GM23248 (cell line): ENCODE measurements at regions not wholly inside any gene's neighbourhood (a gene's known extent, or its start where the extent isn't known, plus 50 kb on each side); places are given as distances from the start of the nearest gene placed in this dataset.

Source experiments
- EZH2 ChIP-seq: fragments of 200-600 bp; sonication (generic); IDR thresholded peaks from 2 replicates; pipeline ENCODE4 v1.6.1; 2018; ENCODE audit warnings: antibody characterized with exemption, mild to moderate bottlenecking; ENCODE audit not compliant: insufficient read depth, poor library complexity, severe bottlenecking
- EZH2phosphoT487 ChIP-seq: fragments of 200-600 bp; sonication (generic); IDR thresholded peaks from 2 replicates; pipeline ENCODE4 v1.6.1; 2018; ENCODE audit warnings: antibody characterized with exemption, moderate library complexity, mild to moderate bottlenecking, low read depth; ENCODE audit not compliant: insufficient read depth

DNA sequence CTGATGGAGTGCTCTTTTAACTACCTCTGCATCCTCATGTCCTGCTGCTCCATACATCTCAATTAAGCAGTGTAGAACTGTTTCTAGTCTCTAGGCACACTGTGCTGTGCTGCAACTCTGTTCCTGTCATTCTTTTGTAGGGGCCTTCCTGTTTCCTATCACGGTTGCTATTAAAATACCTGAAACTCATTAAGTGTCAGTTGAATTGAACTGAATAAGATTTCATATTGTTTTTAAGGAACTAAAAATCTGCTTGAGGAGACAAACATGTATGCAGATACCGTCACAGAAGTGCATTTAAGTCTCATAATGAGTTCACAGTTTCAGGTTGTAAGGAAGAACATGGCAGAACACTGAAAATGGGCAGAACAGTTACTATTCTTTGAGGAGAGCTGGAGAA lies 170.1 kb downstream of the LARP7 start:
- TF ChIP-seq EZH2 (no peak), EZH2phosphoT487 (no peak)
